ENCODE measurements at regions not wholly inside any gene's neighbourhood (a gene's known extent, or its start where the extent isn't known, plus 50 kb on each side); places are given as distances from the start of the nearest gene placed in this dataset.

- Histone ChIP-seq H3K36me3 (ENCODE audit: insufficient read depth, low read length) (no peaks in the 10 kb centered on the region), H3K9me2 (ENCODE audit: insufficient read depth, low read length) (no peaks in the 10 kb centered on the region), H3K79me2 (replicated peaks; ENCODE audit: insufficient read depth, low read length) (no peaks in the 10 kb centered on the region), H3K4me3 (ENCODE audit: low read length) (no peak overlapping the region), H3K27ac (ENCODE audit: low read length) (no peak overlapping the region), H3K9ac (ENCODE audit: low read length) (no peak overlapping the region), H3K9me3 (ENCODE audit: low read length) (no peaks in the 10 kb centered on the region), H4K20me1 (ENCODE audit: insufficient read depth) (no peaks in the 10 kb centered on the region), H3K27me3 (ENCODE audit: insufficient read depth, low read depth, low read length) (no peaks in the 10 kb centered on the region), H3K4me2 (ENCODE audit: low read length) (no peak overlapping the region), H3F3A (ENCODE audit: insufficient read depth, low read length, poor library complexity, severe bottlenecking) (no peaks in the 10 kb centered on the region), H2AFZ (ENCODE audit: low read depth, low read length) (no peak overlapping the region)
- TF ChIP-seq EZH2 (IDR thresholded peaks at IDR 0.05; ENCODE audit: borderline replicate concordance, insufficient read depth, low read length, poor library complexity, severe bottlenecking) (no peak), MXI1 (conservative IDR thresholded peaks at IDR 0.05; ENCODE audit: poor library complexity, severe bottlenecking) (no peak), SMC3 (conservative IDR thresholded peaks at IDR 0.05; ENCODE audit: poor library complexity) (no peak), REST (IDR thresholded peaks at IDR 0.05; ENCODE audit: borderline replicate concordance) (no peak), EP300 (conservative IDR thresholded peaks at IDR 0.05; ENCODE audit: poor library complexity, severe bottlenecking) (no peak), CTCF (IDR thresholded peaks at IDR 0.05; ENCODE audit: poor library complexity, severe bottlenecking) (no peak), RAD21 (conservative IDR thresholded peaks at IDR 0.05) (no peak), POLR2AphosphoS5 (IDR thresholded peaks at IDR 0.05) (no peak), TAF1 (IDR thresholded peaks at IDR 0.05; ENCODE audit: low read depth) (no peak)
Measured at GRCh38 chr7:81926-82756, 110.2 kb upstream of the FAM20C start.

GRCh38 chr7:82757-83155, 109.6 kb upstream of the FAM20C start:
- Histone ChIP-seq H3K4me3 (ENCODE audit: low read length) (no peak overlapping the region), H3K4me2 (ENCODE audit: low read length) (no peak overlapping the region), H3K9me3 (ENCODE audit: low read length) (no peaks in the 10 kb centered on the region), H2AFZ (ENCODE audit: low read depth, low read length) (no peak overlapping the region), H3K36me3 (ENCODE audit: insufficient read depth, low read length) (no peaks in the 10 kb centered on the region), H3K27me3 (ENCODE audit: insufficient read depth, low read depth, low read length) (no peaks in the 10 kb centered on the region), H3K27ac (ENCODE audit: low read length) (no peak overlapping the region), H3F3A (ENCODE audit: insufficient read depth, low read length, poor library complexity, severe bottlenecking) (no peaks in the 10 kb centered on the region), H3K9me2 (ENCODE audit: insufficient read depth, low read length) (no peaks in the 10 kb centered on the region), H3K79me2 (replicated peaks; ENCODE audit: insufficient read depth, low read length) (no peaks in the 10 kb centered on the region), H3K9ac (ENCODE audit: low read length) (no peak overlapping the region), H4K20me1 (ENCODE audit: insufficient read depth) (no peaks in the 10 kb centered on the region)
- no peak for TF ChIP-seq CTCF (IDR thresholded peaks at IDR 0.05; ENCODE audit: poor library complexity, severe bottlenecking)
- no peak for TF ChIP-seq RAD21 (conservative IDR thresholded peaks at IDR 0.05)
- TF ChIP-seq EZH2 (IDR thresholded peaks at IDR 0.05; ENCODE audit: borderline replicate concordance, insufficient read depth, low read length, poor library complexity, severe bottlenecking) = no peak
- TF ChIP-seq SMC3 (conservative IDR thresholded peaks at IDR 0.05; ENCODE audit: poor library complexity) = no peak
- no peak for TF ChIP-seq TAF1 (IDR thresholded peaks at IDR 0.05; ENCODE audit: low read depth)
- no peak for TF ChIP-seq EP300 (conservative IDR thresholded peaks at IDR 0.05; ENCODE audit: poor library complexity, severe bottlenecking)
- TF ChIP-seq POLR2AphosphoS5 (IDR thresholded peaks at IDR 0.05) = no peak
- TF ChIP-seq REST (IDR thresholded peaks at IDR 0.05; ENCODE audit: borderline replicate concordance) = no peak

All from neural cell (in vitro differentiated cells).